ENCODE measurements at regions not wholly inside any gene's neighbourhood (a gene's known extent, or its start where the extent isn't known, plus 50 kb on each side); places are given as distances from the start of the nearest gene placed in this dataset.

DNA sequence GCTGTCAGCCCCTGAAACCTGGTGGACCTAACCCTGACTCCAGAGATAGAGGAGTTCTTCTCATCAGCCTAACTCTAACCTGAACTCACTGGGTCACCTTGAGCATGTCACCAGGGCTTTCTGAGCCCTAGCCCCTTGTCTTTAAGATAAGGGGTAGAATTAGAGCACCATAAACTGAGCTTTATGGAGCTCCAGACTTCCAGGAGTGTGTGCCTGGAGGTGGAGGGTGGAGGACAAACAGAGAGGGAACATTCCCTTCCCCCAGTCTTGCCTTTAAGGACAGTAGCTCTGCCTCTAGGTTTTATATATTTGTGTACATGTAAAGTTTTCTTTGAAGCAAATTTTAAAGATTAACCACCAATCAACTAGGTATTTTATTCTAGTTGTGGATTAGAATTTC, 83.9 kb upstream of the PACRGL start:
- no peaks in the 10 kb centered on the region for H3K27me3 ChIP-seq (ENCODE audit: control insufficient read depth in 3 of 3, insufficient read depth in 3 of 3, low read depth in 1 of 3, low read length in 3 of 3)
- no peak overlapping the region for H4K91ac ChIP-seq (ENCODE audit: low read depth, low read length, poor library complexity)
- peaks cover 0 to 77% of the 10 kb centered on the region in 2 donors for H3K36me3 ChIP-seq (replicated peaks in 1 of 2; ENCODE audit: control insufficient read depth in 2 of 2, insufficient read depth in 2 of 2, low read length in 2 of 2)
- H2BK5ac ChIP-seq (ENCODE audit: low read length), result no peak overlapping the region
- H2AK5ac ChIP-seq (ENCODE audit: low read depth, low read length), result no peak overlapping the region
- H3K4me2 ChIP-seq (ENCODE audit: insufficient read depth, low read length, poor library complexity, severe bottlenecking), result no peak overlapping the region
- H3K9ac ChIP-seq (ENCODE audit: low read depth, low read length, poor library complexity), result no peak overlapping the region
- no peak overlapping the region for H2AFZ ChIP-seq (ENCODE audit: low read length)
- no peak overlapping the region for H2BK12ac ChIP-seq (ENCODE audit: low read length)
- H3K27ac ChIP-seq (replicated peaks; ENCODE audit: low read length), result no peak overlapping the region
- H3K79me1 ChIP-seq (ENCODE audit: low read depth, low read length), result no peaks in the 10 kb centered on the region
- DNase-seq (ENCODE audit: low spot score), result no peak
- H2BK120ac ChIP-seq (ENCODE audit: low read depth, low read length), result no peak overlapping the region
- no peak overlapping the region for H4K8ac ChIP-seq (ENCODE audit: low read depth, low read length)
- H3K18ac ChIP-seq (ENCODE audit: low read length), result no peak overlapping the region
- no peak overlapping the region for H3K14ac ChIP-seq (ENCODE audit: low read length)
- H3K4me1 ChIP-seq (ENCODE audit: control insufficient read depth in 2 of 2, insufficient read depth in 1 of 2, low read depth in 1 of 2, low read length in 2 of 2), result peaks cover 5 to 17% of the 10 kb centered on the region in 2 donors
- H2BK15ac ChIP-seq (ENCODE audit: low read length), result no peak overlapping the region
- no peak overlapping the region for H3K4ac ChIP-seq (ENCODE audit: low read length)
- peaks cover 0 to 2% of the 10 kb centered on the region in 2 donors for H3K9me3 ChIP-seq (replicated peaks in 1 of 2; ENCODE audit: control insufficient read depth in 2 of 2, insufficient read depth in 1 of 2, low read depth in 1 of 2, low read length in 2 of 2)
- H3K23ac ChIP-seq (ENCODE audit: low read depth, low read length, poor library complexity), result no peak overlapping the region
- no peak overlapping the region for H3K4me3 ChIP-seq (ENCODE audit: low read length in 2 of 2)

- Histone ChIP-seq H3K36me3 (replicated peaks in 1 of 2; ENCODE audit: control insufficient read depth in 2 of 2, insufficient read depth in 2 of 2, low read length in 2 of 2) (peaks cover 0 to 72% of the 10 kb centered on the region in 2 donors), H2BK15ac (ENCODE audit: low read length) (no peak overlapping the region), H3K27me3 (ENCODE audit: control insufficient read depth in 3 of 3, insufficient read depth in 3 of 3, low read depth in 1 of 3, low read length in 3 of 3) (no peaks in the 10 kb centered on the region), H3K4ac (ENCODE audit: low read length) (no peak overlapping the region), H3K18ac (ENCODE audit: low read length) (no peak overlapping the region), H3K9ac (ENCODE audit: low read depth, low read length, poor library complexity) (no peak overlapping the region), H3K23ac (ENCODE audit: low read depth, low read length, poor library complexity) (no peak overlapping the region), H2BK5ac (ENCODE audit: low read length) (no peak overlapping the region), H2BK120ac (ENCODE audit: low read depth, low read length) (no peak overlapping the region), H3K79me1 (ENCODE audit: low read depth, low read length) (no peaks in the 10 kb centered on the region), H2AFZ (ENCODE audit: low read length) (no peak overlapping the region), H3K4me2 (ENCODE audit: insufficient read depth, low read length, poor library complexity, severe bottlenecking) (no peak overlapping the region), H4K91ac (ENCODE audit: low read depth, low read length, poor library complexity) (no peak overlapping the region), H4K8ac (ENCODE audit: low read depth, low read length) (no peak overlapping the region), H3K9me3 (replicated peaks in 1 of 2; ENCODE audit: control insufficient read depth in 2 of 2, insufficient read depth in 1 of 2, low read depth in 1 of 2, low read length in 2 of 2) (peaks cover 0 to 2% of the 10 kb centered on the region in 2 donors), H3K4me1 (ENCODE audit: control insufficient read depth in 2 of 2, insufficient read depth in 1 of 2, low read depth in 1 of 2, low read length in 2 of 2) (peaks cover 5 to 17% of the 10 kb centered on the region in 2 donors), H3K27ac (replicated peaks; ENCODE audit: low read length) (no peak overlapping the region), H3K14ac (ENCODE audit: low read length) (no peak overlapping the region), H3K4me3 (ENCODE audit: low read length in 2 of 2) (no peak overlapping the region), H2AK5ac (ENCODE audit: low read depth, low read length) (no peak overlapping the region), H2BK12ac (ENCODE audit: low read length) (no peak overlapping the region)
- no CpG with 5 or more reads among the region's 8 CpGs for WGBS, 2 donors (ENCODE audit: extremely low coverage in 2 of 2, insufficient read length in 2 of 2, insufficient replicate concordance in 1 of 2)
- DNase-seq (ENCODE audit: low spot score), result no peak
These were observed 83.4 kb upstream of the PACRGL start for GRCh38 chr4:20616848-20617247.

GRCh38 chr4:20617678-20618396, 82.4 kb upstream of the PACRGL start:
- H3K4ac ChIP-seq (ENCODE audit: low read length), result no peak overlapping the region
- H2AFZ ChIP-seq (ENCODE audit: low read length), result no peak overlapping the region
- no peak overlapping the region for H2BK5ac ChIP-seq (ENCODE audit: low read length)
- H3K14ac ChIP-seq (ENCODE audit: low read length), result no peak overlapping the region
- no peak overlapping the region for H2BK15ac ChIP-seq (ENCODE audit: low read length)
- no peak overlapping the region for H4K8ac ChIP-seq (ENCODE audit: low read depth, low read length)
- H4K91ac ChIP-seq (ENCODE audit: low read depth, low read length, poor library complexity), result no peak overlapping the region
- H2BK120ac ChIP-seq (ENCODE audit: low read depth, low read length), result no peak overlapping the region
- H3K9me3 ChIP-seq (replicated peaks in 1 of 2; ENCODE audit: control insufficient read depth in 2 of 2, insufficient read depth in 1 of 2, low read depth in 1 of 2, low read length in 2 of 2), result peaks cover 0 to 2% of the 10 kb centered on the region in 2 donors
- H3K79me1 ChIP-seq (ENCODE audit: low read depth, low read length), result no peaks in the 10 kb centered on the region
- H3K4me2 ChIP-seq (ENCODE audit: insufficient read depth, low read length, poor library complexity, severe bottlenecking), result no peak overlapping the region
- no CpG with 5 or more reads among the region's 10 CpGs for WGBS, 2 donors (ENCODE audit: extremely low coverage in 2 of 2, insufficient read length in 2 of 2, insufficient replicate concordance in 1 of 2)
- no peak overlapping the region for H3K18ac ChIP-seq (ENCODE audit: low read length)
- no peaks in the 10 kb centered on the region for H3K27me3 ChIP-seq (ENCODE audit: control insufficient read depth in 3 of 3, insufficient read depth in 3 of 3, low read depth in 1 of 3, low read length in 3 of 3)
- peaks cover 0 to 70% of the 10 kb centered on the region in 2 donors for H3K36me3 ChIP-seq (replicated peaks in 1 of 2; ENCODE audit: control insufficient read depth in 2 of 2, insufficient read depth in 2 of 2, low read length in 2 of 2)
- no peak overlapping the region for H3K9ac ChIP-seq (ENCODE audit: low read depth, low read length, poor library complexity)
- no peak overlapping the region for H2BK12ac ChIP-seq (ENCODE audit: low read length)
- peak; percentile 12 for DNase-seq (ENCODE audit: low spot score)
- no peak overlapping the region for H3K23ac ChIP-seq (ENCODE audit: low read depth, low read length, poor library complexity)
- no peak overlapping the region for H3K27ac ChIP-seq (replicated peaks; ENCODE audit: low read length)
- H3K4me3 ChIP-seq (ENCODE audit: low read length in 2 of 2), result no peak overlapping the region
- H2AK5ac ChIP-seq (ENCODE audit: low read depth, low read length), result no peak overlapping the region
- peaks cover 7 to 22% of the 10 kb centered on the region in 2 donors for H3K4me1 ChIP-seq (ENCODE audit: control insufficient read depth in 2 of 2, insufficient read depth in 1 of 2, low read depth in 1 of 2, low read length in 2 of 2)

- peaks cover 0 to 61% of the 10 kb centered on the region in 2 donors for H3K36me3 ChIP-seq (replicated peaks in 1 of 2; ENCODE audit: control insufficient read depth in 2 of 2, insufficient read depth in 2 of 2, low read length in 2 of 2)
- H3K79me1 ChIP-seq (ENCODE audit: low read depth, low read length), result no peaks in the 10 kb centered on the region
- H2BK5ac ChIP-seq (ENCODE audit: low read length), result no peak overlapping the region
- no peak overlapping the region for H2AK5ac ChIP-seq (ENCODE audit: low read depth, low read length)
- no peak overlapping the region for H2BK15ac ChIP-seq (ENCODE audit: low read length)
- H3K23ac ChIP-seq (ENCODE audit: low read depth, low read length, poor library complexity), result no peak overlapping the region
- H3K27me3 ChIP-seq (ENCODE audit: control insufficient read depth in 3 of 3, insufficient read depth in 3 of 3, low read depth in 1 of 3, low read length in 3 of 3), result no peaks in the 10 kb centered on the region
- no peak overlapping the region for H4K91ac ChIP-seq (ENCODE audit: low read depth, low read length, poor library complexity)
- H2BK120ac ChIP-seq (ENCODE audit: low read depth, low read length), result no peak overlapping the region
- no peak overlapping the region for H3K14ac ChIP-seq (ENCODE audit: low read length)
- peaks cover 7 to 22% of the 10 kb centered on the region in 2 donors for H3K4me1 ChIP-seq (ENCODE audit: control insufficient read depth in 2 of 2, insufficient read depth in 1 of 2, low read depth in 1 of 2, low read length in 2 of 2)
- H3K4me3 ChIP-seq (ENCODE audit: low read length in 2 of 2), result no peak overlapping the region
- DNase-seq (ENCODE audit: low spot score), result no peak
- H3K4ac ChIP-seq (ENCODE audit: low read length), result no peak overlapping the region
- H3K18ac ChIP-seq (ENCODE audit: low read length), result peak overlapping the region; percentile 83
- no CpG with 5 or more reads among the region's 12 CpGs for WGBS, 2 donors (ENCODE audit: extremely low coverage in 2 of 2, insufficient read length in 2 of 2, insufficient replicate concordance in 1 of 2)
- no peak overlapping the region for H3K9ac ChIP-seq (ENCODE audit: low read depth, low read length, poor library complexity)
- peak overlapping the region; percentile 95 for H4K8ac ChIP-seq (ENCODE audit: low read depth, low read length)
- H3K4me2 ChIP-seq (ENCODE audit: insufficient read depth, low read length, poor library complexity, severe bottlenecking), result no peak overlapping the region
- no peak overlapping the region for H2AFZ ChIP-seq (ENCODE audit: low read length)
- no peak overlapping the region for H3K27ac ChIP-seq (replicated peaks; ENCODE audit: low read length)
- no peak overlapping the region for H2BK12ac ChIP-seq (ENCODE audit: low read length)
- H3K9me3 ChIP-seq (replicated peaks in 1 of 2; ENCODE audit: control insufficient read depth in 2 of 2, insufficient read depth in 1 of 2, low read depth in 1 of 2, low read length in 2 of 2), result peaks cover 0 to 2% of the 10 kb centered on the region in 2 donors
These were observed 81.5 kb upstream of the PACRGL start for GRCh38 chr4:20618731-20619130.

Measured in neuronal stem cell (in vitro differentiated cells).